GM19240 (cell line): ENCODE measurements at regions not wholly inside any gene's neighbourhood (a gene's known extent, or its start where the extent isn't known, plus 50 kb on each side); places are given as distances from the start of the nearest gene placed in this dataset.
"Not testable (repeated sequence)": the region's sequence is repeated elsewhere in the genome, so short reads cannot be mapped to it uniquely, and the experiment has no call there.

Experiments used
- DNase-seq: peaks from one replicate; pipeline ENCODE4 v3.0.0; 2011; ENCODE audit warnings: low spot score; ENCODE audit not compliant: insufficient read length

GRCh38 chr2:11950896-11951295 lies 204.5 kb downstream of the LPIN1 start:
- DNase-seq, result no peak

- DNase-seq, result not testable (repeated sequence)
Observed at GRCh38 chr2:11951492-11951891, 205.1 kb downstream of the LPIN1 start.

- DNase-seq, result no peak
Observed at GRCh38 chr2:11953258-11953657, 206.8 kb downstream of the LPIN1 start.

- DNase-seq, result no peak
Observed at GRCh38 chr2:11955314-11955713, 208.9 kb downstream of the LPIN1 start.

GRCh38 chr2:11955884-11956291 lies 209.5 kb downstream of the LPIN1 start:
- DNase-seq, result no peak

GRCh38 chr2:11962707-11963328 lies 216.4 kb downstream of the LPIN1 start:
- DNase-seq, result no peak

- DNase-seq, result no peak
Observed at GRCh38 chr2:11963966-11964365, 217.5 kb downstream of the LPIN1 start.

- DNase-seq, result no peak
Observed at GRCh38 chr2:11967946-11968465, 221.6 kb downstream of the LPIN1 start.

- no peak for DNase-seq
Observed at GRCh38 chr2:11968521-11968920, 222.1 kb downstream of the LPIN1 start.

- no peak for DNase-seq
Observed at GRCh38 chr2:11969774-11970173, 223.3 kb downstream of the LPIN1 start.

GRCh38 chr2:11974573-11974972 lies 228.1 kb downstream of the LPIN1 start:
- DNase-seq, result no peak

GRCh38 chr2:11975373-11975772 lies 228.9 kb downstream of the LPIN1 start:
- DNase-seq, result no peak

- DNase-seq, result no peak
Observed at GRCh38 chr2:11976073-11976472, 229.6 kb downstream of the LPIN1 start.

GRCh38 chr2:11977766-11978524 lies 231.5 kb downstream of the LPIN1 start:
- no peak for DNase-seq

GRCh38 chr2:11980809-11981208 lies 234.4 kb downstream of the LPIN1 start:
- DNase-seq, result no peak

GRCh38 chr2:11983401-11983800 lies 237.0 kb downstream of the LPIN1 start:
- DNase-seq, result no peak

- DNase-seq, result no peak
Observed at GRCh38 chr2:11983870-11984269, 237.4 kb downstream of the LPIN1 start.

- no peak for DNase-seq
Observed at GRCh38 chr2:11984316-11985158, 238.1 kb downstream of the LPIN1 start.

- no peak for DNase-seq
Observed at GRCh38 chr2:11985817-11986566, 239.6 kb downstream of the LPIN1 start.

GRCh38 chr2:11987151-11987550 lies 240.7 kb downstream of the LPIN1 start:
- DNase-seq, result no peak

- DNase-seq, result no peak
Observed at GRCh38 chr2:11988691-11989353, 242.4 kb downstream of the LPIN1 start.
